ENCODE measurements at regions not wholly inside any gene's neighbourhood (a gene's known extent, or its start where the extent isn't known, plus 50 kb on each side); places are given as distances from the start of the nearest gene placed in this dataset.
A peak's percentile ranks its signal among the peaks of the same experiment; 100 is the strongest.

- no peak for ATAC-seq
- Histone ChIP-seq H3K27ac (no peak overlapping the region), H3K9me3 (no peaks in the 10 kb centered on the region), H3K36me3 (no peaks in the 10 kb centered on the region), H3K27me3 (no peaks in the 10 kb centered on the region), H3K4me1 (peaks cover 0 to 5% (median 0%) of the 10 kb centered on the region in 4 donors), H3K4me3 (no peak overlapping the region)
- TF ChIP-seq CTCF (IDR thresholded peaks at IDR 0.05) (no peak), POLR2A (IDR thresholded peaks at IDR 0.05) (no peak)
- intact Hi-C loops (cut with DNase I) = no loop called here
- no peak for DNase-seq
Measured at GRCh38 chr1:58988752-58989151, 204.9 kb upstream of the JUN start.

GRCh38 chr1:58989845-58990244, 206.0 kb upstream of the JUN start:
- Histone ChIP-seq H3K36me3 (no peaks in the 10 kb centered on the region), H3K4me1 (peaks cover 0 to 4% (median 0%) of the 10 kb centered on the region in 4 donors), H3K27me3 (no peaks in the 10 kb centered on the region), H3K27ac (no peak overlapping the region), H3K9me3 (no peaks in the 10 kb centered on the region), H3K4me3 (no peak overlapping the region)
- ATAC-seq = no peak
- TF ChIP-seq CTCF (IDR thresholded peaks at IDR 0.05) (no peak), POLR2A (IDR thresholded peaks at IDR 0.05) (no peak)
- WGBS (ENCODE audit: insufficient coverage, low coverage, low lambda C conversion rate, missing lambda C conversion rate) = 91% methylated on average over 2 of the region's 2 CpGs
- no peak for DNase-seq
- intact Hi-C loops (cut with DNase I) = no loop called here

GRCh38 chr1:58991305-58991704, 207.5 kb upstream of the JUN start:
- Histone ChIP-seq H3K36me3 (no peaks in the 10 kb centered on the region), H3K4me3 (no peak overlapping the region), H3K27ac (no peak overlapping the region), H3K9me3 (no peaks in the 10 kb centered on the region), H3K4me1 (peaks cover 0 to 4% (median 0%) of the 10 kb centered on the region in 4 donors), H3K27me3 (no peaks in the 10 kb centered on the region)
- ATAC-seq (no peak), DNase-seq (no peak)
- no CpG with 5 or more reads among the region's 1 CpG for WGBS (ENCODE audit: insufficient coverage, low coverage, low lambda C conversion rate, missing lambda C conversion rate)
- TF ChIP-seq POLR2A (IDR thresholded peaks at IDR 0.05) (no peak), CTCF (IDR thresholded peaks at IDR 0.05) (no peak)
- intact Hi-C loops (cut with DNase I) = no loop called here

DNA sequence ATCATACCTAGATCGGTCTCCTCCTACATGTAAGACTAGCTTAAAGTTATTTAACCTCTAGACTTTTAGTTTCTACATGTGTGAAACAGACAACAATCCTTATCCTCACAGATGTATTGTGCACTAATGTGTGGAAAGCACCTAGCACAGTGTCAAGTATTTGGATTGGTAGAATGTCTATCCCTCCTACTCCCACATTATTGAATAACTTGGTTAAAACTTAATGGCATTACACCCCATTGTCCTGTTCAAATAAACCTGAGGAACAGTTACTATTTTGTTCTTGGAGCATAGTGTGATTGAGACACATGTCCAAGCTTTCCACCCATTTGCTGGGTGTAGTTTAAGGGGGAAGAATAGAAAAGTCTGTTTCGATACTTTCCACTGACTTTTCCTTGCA, 208.8 kb upstream of the JUN start:
- Histone ChIP-seq H3K27me3 (no peaks in the 10 kb centered on the region), H3K4me1 (peaks cover 0 to 4% (median 0%) of the 10 kb centered on the region in 4 donors), H3K27ac (no peak overlapping the region), H3K9me3 (no peaks in the 10 kb centered on the region), H3K4me3 (no peak overlapping the region), H3K36me3 (no peaks in the 10 kb centered on the region)
- 78% methylated on average over 2 of the region's 2 CpGs for WGBS (ENCODE audit: insufficient coverage, low coverage, low lambda C conversion rate, missing lambda C conversion rate)
- DNase-seq (no peak), ATAC-seq (peak in 1 of 4 donors; percentile 26)
- TF ChIP-seq POLR2A (IDR thresholded peaks at IDR 0.05) = no peak
- no peak for TF ChIP-seq CTCF (IDR thresholded peaks at IDR 0.05)
- intact Hi-C loops (cut with DNase I) = no loop called here

GRCh38 chr1:58993403-58993802, 209.6 kb upstream of the JUN start:
- peaks cover 0 to 4% (median 0%) of the 10 kb centered on the region in 4 donors for H3K4me1 ChIP-seq
- no peaks in the 10 kb centered on the region for H3K9me3 ChIP-seq
- no peaks in the 10 kb centered on the region for H3K36me3 ChIP-seq
- 100% methylated on average over 2 of the region's 3 CpGs for WGBS (ENCODE audit: insufficient coverage, low coverage, low lambda C conversion rate, missing lambda C conversion rate)
- no peak for ATAC-seq
- no peak for TF ChIP-seq POLR2A (IDR thresholded peaks at IDR 0.05)
- no peak for TF ChIP-seq CTCF (IDR thresholded peaks at IDR 0.05)
- intact Hi-C loops (cut with DNase I) = no loop called here
- DNase-seq = no peak
- H3K27me3 ChIP-seq = no peaks in the 10 kb centered on the region
- H3K4me3 ChIP-seq = no peak overlapping the region
- no peak overlapping the region for H3K27ac ChIP-seq
